ENCODE measurements at regions not wholly inside any gene's neighbourhood (a gene's known extent, or its start where the extent isn't known, plus 50 kb on each side); places are given as distances from the start of the nearest gene placed in this dataset.

- TF ChIP-seq POLR2AphosphoS5 (IDR thresholded peaks at IDR 0.05) (no peak), CTCF (IDR thresholded peaks at IDR 0.05) (no peak), POLR2A (IDR thresholded peaks at IDR 0.05) (no peak)
Measured at GRCh38 chr12:90396556-90396955, 558.4 kb downstream of the CCER1 start.

Measured in sigmoid colon (tissue), 4 donors.